CD4-positive, alpha-beta T cell treated with Interferon alpha-2 for 1 hour (primary cell): ENCODE measurements at regions not wholly inside any gene's neighbourhood (a gene's known extent, or its start where the extent isn't known, plus 50 kb on each side); places are given as distances from the start of the nearest gene placed in this dataset.

ENCODE experiments used
- DNase-seq, 2 donors: peaks; one replicate each; pipeline ENCODE4 v3.0.0-alpha.2; 2020 to 2022

DNA sequence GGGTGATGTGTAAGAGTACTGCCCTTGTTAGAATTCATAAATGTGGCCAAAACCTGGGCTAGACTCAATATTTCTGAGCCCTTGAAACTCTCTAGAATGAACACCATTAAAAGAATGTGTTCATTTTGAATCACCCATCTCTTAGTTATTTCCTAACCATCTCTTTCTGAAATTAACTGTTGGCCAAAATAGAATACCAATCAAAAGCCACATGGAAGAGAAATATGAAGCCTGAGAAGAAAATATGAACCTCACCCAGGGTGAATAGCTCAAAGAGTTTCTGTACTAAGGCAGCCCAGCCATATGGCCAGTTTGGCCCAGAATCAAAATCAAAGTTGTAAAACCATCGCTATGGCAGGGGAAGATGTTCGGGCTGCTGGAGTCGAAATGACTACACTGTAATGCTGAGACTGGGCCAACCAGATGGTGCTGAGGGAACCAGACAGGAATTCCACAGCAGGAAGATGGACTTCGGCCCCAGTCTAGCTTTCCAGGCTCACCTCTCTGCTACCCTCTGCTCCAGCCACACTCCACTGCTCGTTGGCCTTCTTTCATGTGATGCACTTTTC, 154.3 kb upstream of the ZFHX3 start:
- DNase-seq = no peak

DNA sequence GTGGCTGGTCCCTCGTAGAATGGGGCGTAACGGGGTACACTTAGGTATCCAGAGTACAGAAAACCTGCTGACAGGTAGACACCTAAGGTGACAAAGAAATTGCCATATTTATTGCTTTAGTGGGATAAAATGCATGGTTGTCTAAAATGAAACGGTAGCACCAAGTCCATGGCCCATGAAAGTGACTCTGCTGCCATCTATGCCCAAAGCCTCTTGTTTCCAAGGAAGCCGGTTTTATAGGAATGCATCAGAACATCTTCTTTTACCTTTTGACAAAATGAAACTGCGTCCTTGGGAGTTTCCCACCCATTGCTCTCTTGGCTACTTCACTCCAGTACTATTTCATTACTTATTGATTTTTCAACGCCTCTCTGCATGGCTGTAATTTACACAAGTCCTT, 151.3 kb upstream of the ZFHX3 start:
- no peak for DNase-seq

DNA sequence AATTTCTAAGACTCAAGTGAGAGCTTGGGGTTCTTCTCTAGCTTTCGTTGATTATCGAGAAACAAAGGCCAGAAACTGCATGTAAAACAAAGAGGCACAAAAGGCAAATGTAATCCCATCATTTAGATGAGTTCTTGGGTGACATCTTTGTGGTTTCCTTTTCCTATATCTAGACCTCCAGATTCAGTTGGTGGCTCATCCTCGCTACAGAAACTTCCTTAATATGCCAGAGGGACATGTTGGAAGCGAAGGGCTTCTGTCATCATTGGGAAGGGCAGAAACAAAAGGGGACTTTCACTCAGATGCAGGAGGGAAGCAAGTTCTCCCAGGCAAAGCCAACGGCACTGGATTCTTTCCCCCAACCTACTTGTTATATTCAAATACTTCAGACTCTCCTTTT, 150.6 kb upstream of the ZFHX3 start:
- no peak for DNase-seq

DNA sequence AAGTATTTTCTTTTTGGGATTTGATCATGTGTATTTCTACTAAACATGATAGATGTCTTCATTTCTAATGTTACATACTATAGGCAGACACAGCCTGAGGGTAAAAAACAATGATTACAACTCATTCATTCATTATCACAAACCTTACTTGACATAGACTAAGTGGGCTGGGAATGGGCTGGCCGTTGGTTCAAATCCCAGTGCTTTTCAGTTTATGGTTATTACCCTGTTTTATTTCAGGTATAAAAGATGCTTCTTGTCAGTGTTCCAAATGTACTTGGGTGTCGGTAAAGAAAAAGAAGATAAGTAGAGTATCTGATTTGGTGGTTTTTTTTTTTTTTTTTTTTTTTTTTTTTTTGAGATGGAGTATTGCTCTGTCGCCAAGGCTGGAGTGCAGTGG, 149.7 kb upstream of the ZFHX3 start:
- DNase-seq = no peak

DNA sequence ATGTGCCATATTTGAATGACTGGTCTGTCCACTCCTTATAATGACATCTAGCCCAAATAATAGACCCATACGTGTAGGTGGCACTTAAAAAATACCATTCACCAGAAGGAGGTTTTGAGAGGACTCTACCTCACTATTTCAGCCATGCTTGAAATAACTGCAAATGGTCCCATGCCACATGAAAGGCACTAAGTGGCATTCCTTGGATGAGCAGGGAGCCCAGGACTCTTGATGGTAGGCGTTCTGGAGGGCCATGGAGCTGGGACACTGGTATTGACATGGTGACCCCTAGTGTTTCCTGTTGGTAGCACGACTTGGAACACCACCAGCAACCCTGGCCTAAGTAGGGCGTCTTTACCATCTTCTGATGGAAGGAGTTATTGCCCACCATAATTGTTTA, 148.7 kb upstream of the ZFHX3 start:
- DNase-seq = peak; percentile 18 to 42

DNA sequence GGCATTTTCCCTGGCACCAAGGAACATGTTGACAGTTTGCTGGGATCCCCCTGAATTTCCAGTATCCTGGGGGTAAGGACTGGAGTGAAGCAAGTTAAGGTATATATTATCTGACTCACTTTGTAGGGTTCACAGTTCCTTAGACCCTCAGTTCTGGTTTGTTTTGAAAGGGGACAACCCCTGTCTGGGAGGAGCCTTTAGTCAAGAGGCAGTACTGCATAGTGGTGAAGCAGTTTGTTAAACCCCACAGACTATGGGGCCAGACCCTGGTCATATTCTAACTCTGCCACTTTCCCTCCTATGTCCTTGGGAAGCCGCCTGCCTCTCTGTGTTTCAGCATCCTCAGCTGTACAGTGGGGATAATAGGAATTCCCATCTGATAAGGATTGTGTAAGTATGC, 145.5 kb upstream of the ZFHX3 start:
- DNase-seq = no peak

DNA sequence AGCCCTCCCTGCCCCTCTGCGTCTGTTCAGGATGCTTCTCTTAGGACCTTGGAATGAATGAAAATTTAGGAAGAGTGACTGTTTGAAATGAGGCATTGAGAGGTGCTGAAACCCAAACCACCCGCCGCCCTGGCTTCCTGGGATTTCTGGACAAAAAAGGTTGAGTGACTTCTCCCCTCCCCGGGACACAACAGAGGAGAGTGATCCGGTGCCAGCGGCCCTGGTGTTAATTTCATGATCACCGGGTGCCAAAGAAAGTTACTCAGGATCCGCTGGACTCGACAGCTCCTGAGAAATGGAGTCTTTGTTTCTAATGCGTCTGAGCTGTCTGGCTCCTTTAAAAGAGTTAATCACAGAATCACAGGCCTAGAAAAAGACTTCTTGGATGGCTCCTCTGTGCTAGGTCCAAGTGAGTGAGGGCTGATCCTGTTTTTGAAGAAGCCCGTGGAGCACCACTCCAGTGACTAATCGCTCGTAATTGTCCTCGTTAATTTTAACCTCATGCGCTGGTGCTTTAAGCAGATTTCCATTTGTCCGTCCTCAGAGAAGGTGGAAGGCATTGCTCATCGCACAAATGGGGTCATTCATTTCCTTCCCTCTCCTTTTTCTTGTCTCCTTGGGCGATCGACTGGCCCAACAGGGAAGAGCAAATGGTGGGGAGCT, 144.4 kb upstream of the ZFHX3 start:
- DNase-seq = no peak

GRCh38 chr16:73191660-73192046, 143.7 kb upstream of the ZFHX3 start:
- DNase-seq = no peak

GRCh38 chr16:73190688-73191659, 143.0 kb upstream of the ZFHX3 start:
- DNase-seq = no peak

- DNase-seq = no peak
Measured at GRCh38 chr16:73190256-73190655, 142.3 kb upstream of the ZFHX3 start.

DNA sequence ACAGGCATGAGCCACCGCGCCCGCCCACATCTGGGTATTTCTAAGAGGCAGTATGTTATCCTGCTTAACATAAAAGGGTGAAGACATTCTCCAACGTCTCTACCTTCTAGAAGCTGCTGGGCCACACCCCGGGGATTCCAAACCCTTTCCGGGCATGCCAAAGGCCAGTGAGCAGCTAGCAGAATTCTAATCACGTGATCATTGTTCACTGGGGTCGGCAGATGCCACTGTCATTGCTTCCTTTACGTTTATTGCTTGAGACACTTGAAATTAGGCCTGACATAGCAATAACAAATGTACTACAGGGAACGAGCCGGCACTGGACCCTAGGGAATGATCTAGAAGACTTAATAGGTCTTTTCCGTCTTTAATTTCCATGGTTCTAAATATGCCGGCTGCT, 141.2 kb upstream of the ZFHX3 start:
- DNase-seq = no peak

- DNase-seq = no peak
Measured at GRCh38 chr16:73186752-73187601, 139.0 kb upstream of the ZFHX3 start.

GRCh38 chr16:73185737-73186136, 137.8 kb upstream of the ZFHX3 start:
- DNase-seq = no peak

DNA sequence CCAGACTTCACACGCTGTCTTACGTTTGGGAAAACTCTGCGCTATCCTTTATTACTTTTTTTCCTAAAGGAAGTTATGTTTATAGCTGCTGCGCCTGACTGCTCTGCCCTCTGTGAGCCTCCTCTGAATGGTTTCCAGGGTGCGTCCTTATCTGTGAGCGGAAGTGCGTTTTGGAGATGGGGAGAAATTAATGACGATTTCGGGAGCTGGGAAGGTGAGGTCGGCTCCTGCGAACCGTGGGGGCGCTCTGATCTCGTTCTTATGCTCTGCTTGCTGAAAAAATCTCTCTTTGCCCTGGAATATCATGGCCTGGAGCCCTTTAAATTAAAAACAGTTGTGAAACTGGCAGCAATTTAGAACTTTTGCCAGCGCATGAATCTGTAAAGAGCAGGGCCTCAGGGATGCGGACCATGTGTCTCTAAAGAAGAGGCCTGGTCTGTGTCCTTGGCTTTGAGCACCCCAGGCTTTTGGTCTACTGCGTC, 135.7 kb upstream of the ZFHX3 start:
- no peak for DNase-seq

GRCh38 chr16:73179705-73180331, 131.9 kb upstream of the ZFHX3 start:
- DNase-seq = no peak

- no peak for DNase-seq
Measured at GRCh38 chr16:73177729-73178295, 129.9 kb upstream of the ZFHX3 start.

DNA sequence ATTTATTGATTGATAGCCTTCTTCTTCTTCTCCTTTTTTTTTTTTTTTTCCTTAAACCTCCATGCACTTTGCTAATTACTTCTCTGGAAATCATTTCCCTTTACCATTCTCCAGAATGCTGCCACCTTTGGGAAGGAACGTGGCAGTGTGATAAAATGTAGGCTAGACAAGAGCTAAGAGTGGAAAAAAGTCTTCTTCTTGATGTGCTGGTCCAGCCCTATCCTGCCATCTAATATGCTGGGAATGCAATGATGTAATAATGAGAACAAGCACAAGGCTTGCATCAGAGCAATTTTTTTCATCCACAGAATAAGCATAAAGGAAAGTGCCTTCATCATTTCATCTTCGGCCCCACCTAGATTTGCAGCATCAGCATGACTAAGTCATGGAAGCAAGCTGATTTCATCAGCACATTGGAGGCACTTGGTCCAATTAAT, 128.7 kb upstream of the ZFHX3 start:
- DNase-seq = no peak

DNA sequence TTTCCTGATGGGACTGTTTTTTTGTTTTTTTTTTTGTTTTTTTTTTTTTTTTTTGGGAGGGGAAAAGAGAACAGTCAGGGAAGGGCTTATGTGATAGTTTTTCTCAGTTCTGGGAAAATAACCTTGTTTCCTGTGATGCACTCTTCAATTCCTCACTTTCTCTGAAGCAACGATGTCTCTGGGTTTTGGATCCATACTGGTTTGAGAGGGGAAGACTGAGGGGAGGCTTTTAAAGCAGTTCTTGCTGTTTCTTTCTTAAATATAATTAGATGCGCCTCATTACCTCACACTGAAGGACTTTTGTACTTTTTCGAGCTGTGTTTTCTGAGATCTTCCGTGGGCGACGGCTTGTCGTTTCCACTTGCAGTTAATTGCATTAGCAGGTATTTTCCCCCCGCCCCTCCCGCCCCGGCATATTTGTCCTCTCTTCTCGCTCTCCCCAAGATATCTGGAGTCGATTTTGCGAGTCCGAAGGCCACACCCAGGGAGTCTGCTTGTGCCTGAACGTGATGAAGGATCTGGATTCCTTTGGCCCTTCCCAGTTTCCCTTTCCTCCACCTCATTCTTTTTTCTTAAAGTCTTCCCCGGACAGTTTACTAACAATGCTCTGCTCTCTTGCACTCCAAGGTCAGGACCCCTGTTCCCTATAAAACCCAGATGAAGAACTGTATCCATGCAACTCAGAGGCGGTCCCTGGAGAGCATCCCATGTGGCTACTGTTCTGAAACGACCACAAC, 125.2 kb upstream of the ZFHX3 start:
- DNase-seq = no peak

- no peak for DNase-seq
Measured at GRCh38 chr16:73172241-73172972, 124.5 kb upstream of the ZFHX3 start.

GRCh38 chr16:73171901-73172240, 123.9 kb upstream of the ZFHX3 start:
- no peak for DNase-seq

- no peak for DNase-seq
Measured at GRCh38 chr16:73171380-73171779, 123.5 kb upstream of the ZFHX3 start.
